SIG-M5 treated with dmso at 0.1 percent for 504 hours (cell line): ENCODE measurements at regions not wholly inside any gene's neighbourhood (a gene's known extent, or its start where the extent isn't known, plus 50 kb on each side); places are given as distances from the start of the nearest gene placed in this dataset.

Source experiments
- DNase-seq: peaks from one replicate; lab custom pipeline; 2025; ENCODE audit not compliant: unreplicated experiment; lab: John Stamatoyannopoulos, UW

GRCh38 chr9:107751567-107752210, 262.1 kb upstream of the KLF4 start:
- no peak for DNase-seq

DNA sequence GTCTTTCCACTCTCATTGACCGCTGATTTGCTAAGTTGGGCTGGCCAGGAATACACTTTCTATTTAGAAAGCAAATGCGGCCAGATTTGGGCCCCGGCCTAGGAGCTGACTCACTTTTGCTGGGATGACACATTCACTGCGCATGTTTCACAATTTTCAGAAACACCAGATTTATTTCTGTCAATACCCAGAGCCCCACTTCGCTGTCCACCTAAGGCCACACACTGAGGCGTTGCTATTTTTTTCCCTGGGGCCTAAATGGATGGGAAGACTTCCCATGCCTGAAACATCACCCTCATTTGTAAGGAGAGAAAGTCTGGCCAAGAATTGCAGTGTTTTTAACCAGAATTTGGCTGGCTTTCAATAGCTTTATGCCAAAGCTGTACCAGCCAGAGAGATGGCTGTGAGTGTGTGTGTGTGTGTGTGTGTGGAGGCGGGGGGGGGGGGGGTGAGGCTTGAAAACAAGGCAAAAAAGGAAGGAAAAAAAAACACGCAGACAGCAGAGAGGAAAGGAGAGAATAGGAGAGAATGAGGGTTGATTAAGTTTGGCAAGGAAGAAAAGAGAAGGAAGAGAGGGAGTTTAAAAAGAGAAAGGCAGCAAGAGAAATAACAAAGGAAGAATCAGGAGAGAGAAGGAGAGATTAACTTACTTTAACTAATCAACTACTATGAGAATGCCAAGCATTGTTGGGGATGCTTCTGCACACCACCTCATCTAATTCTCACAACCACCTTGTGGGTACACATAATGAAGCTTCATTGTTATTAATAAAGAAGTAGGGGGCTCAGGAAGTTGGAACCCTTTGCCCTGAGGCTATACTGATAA, 261.4 kb upstream of the KLF4 start:
- peak; percentile 71 for DNase-seq

- peak; percentile 9 for DNase-seq
Measured at GRCh38 chr9:107749787-107750444, 260.3 kb upstream of the KLF4 start.

DNA sequence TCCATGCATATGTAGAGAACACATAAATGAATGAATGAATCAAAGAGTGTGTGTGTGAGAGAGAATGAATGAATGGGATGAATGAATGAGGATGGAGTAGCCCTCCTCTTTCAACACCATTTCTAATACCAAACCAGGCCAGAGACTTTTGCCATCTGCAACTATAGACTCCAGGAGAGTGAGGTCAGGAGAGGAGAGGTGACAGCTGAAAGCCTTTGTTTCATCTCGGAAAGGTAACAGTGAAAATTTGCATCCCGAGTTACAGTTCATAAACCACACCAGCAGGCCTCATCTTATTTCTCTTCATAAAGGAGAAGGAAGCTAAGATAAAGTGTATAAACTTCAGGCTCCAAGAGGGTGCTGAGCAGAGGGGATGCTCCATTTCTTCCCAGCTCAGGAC, 255.3 kb upstream of the KLF4 start:
- no peak for DNase-seq

- no peak for DNase-seq
Measured at GRCh38 chr9:107742531-107743309, 253.2 kb upstream of the KLF4 start.

- no peak for DNase-seq
Measured at GRCh38 chr9:107740088-107740980, 250.8 kb upstream of the KLF4 start.

DNA sequence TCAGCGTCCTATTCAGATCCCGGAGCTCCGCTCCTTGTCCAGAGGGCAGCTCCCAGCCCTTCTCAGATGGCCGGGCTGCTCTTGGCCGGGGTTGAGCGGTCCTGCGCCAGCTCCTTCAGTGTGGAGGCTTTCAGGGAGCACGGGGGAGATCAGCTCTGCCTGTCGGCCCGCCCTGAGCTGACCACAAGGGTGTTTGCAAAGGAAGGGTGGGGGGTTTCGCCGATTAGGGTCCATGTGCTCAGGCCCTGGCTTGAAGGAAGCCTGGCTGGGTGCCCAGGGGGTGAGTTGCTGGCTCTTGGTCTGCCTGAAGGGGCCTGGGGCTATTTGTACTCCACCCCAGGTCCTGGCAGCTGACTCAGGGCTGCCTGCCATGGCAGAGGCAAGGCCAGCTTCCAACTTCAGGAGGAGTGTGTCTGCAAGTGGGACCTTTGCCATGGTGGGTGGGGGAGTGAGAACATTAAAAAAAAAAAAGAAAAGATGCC, 250.1 kb upstream of the KLF4 start:
- no peak for DNase-seq

GRCh38 chr9:107738789-107739188, 249.2 kb upstream of the KLF4 start:
- DNase-seq: no peak

DNA sequence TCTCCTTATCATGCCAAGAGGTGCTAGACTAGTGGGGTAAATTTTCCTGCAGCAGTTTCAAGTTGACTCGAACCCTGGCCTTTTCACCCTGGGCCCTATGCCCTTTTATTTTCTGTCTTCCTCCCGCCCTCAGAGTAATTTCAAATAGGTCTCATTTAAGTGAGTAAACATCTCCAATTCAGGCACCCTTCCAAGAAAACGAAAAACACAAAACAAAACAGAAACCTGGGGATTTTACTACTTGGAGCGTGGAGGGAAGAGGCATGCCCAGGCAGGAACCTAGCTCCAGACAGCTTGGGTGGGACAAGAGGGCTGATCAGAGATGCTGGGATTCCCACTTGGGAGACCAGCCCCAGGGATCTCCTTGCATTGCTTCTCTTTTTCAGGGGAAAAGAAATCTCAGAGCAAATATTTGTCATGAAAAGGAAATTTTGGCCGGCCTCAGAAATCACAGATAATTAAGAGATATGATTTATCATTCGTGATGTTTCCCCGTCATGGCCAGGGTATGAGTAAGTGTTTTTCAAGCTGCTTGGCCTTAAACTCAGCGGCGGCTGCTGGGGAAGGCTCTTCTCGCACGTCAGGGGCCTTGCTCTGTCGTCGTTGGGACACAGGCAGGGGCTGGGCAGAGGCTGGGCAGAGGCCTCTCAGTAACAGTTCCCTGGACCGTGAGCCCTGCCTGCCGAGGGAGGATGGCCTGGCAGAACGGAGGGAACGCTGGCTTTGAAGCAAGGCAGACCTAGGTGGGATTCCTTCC, 248.6 kb upstream of the KLF4 start:
- no peak for DNase-seq

- DNase-seq: no peak
Measured at GRCh38 chr9:107737610-107737986, 248.0 kb upstream of the KLF4 start.

- no peak for DNase-seq
Measured at GRCh38 chr9:107735821-107736220, 246.3 kb upstream of the KLF4 start.

GRCh38 chr9:107734256-107735013, 244.9 kb upstream of the KLF4 start:
- DNase-seq: no peak

- DNase-seq: no peak
Measured at GRCh38 chr9:107733523-107733894, 243.9 kb upstream of the KLF4 start.

- DNase-seq: no peak
Measured at GRCh38 chr9:107732781-107733522, 243.4 kb upstream of the KLF4 start.

DNA sequence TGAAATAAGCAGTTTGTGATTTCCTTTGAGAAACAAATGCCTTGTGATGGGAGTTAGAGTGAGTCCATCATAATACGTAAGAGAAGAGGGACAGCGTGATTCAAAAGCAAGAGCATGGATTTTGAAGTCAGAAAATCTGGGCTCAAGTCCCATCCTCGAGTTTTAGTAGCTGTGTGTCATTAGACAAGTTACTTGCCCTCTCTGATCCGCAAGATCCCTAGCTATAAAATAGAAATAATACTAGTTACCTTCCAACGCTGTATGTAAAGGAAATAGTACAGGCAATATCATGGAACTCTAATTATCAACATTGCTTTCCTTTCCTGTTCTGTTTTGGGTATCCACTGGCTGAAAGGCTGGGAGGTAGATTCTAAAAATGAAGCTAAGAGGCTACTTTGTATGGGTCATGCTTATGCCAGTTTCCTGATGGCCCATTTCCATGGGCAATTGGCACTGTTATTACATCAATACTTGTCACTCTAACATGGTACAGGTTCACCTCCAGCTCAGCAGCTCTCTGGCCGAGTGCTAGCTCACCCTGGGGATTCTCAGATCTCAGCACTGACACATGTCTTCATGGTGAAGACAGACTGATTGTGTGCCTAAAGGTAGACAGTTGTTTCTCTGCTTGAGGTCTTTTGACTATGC, 241.7 kb upstream of the KLF4 start:
- no peak for DNase-seq

DNA sequence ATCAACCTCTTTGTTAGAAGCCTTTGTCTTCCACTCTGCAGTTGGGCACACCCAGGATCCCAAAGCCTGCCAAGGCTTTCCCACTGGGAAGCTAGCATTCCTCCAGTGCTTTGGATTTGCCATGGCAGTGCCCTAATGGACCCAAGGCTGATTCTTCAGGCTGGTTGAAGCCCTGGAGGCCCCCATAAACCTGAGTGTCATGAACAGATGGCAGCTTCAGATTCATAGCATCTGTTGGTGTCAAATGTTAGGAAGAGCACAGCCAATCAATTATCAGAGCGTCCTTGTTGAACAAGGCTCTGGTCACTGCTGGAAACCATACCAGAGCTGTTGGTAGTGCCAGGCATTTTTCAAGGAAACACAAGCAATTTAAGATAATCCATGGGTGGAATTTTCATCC, 241.1 kb upstream of the KLF4 start:
- DNase-seq: no peak

- no peak for DNase-seq
Measured at GRCh38 chr9:107727086-107727780, 237.7 kb upstream of the KLF4 start.
